HG02973 (cell line): ENCODE measurements at regions not wholly inside any gene's neighbourhood (a gene's known extent, or its start where the extent isn't known, plus 50 kb on each side); places are given as distances from the start of the nearest gene placed in this dataset.
"Not testable (repeated sequence)": the region's sequence is repeated elsewhere in the genome, so short reads cannot be mapped to it uniquely, and the experiment has no call there.

Experiments used
- ATAC-seq: cut with Tn5 transposase; IDR thresholded peaks from one replicate; pipeline ENCODE4 v1.9.1; 2021; ENCODE audit warnings: moderate library complexity; ENCODE audit not compliant: unreplicated experiment

- no peak for ATAC-seq
Measured at GRCh38 chr13:44784708-44785080, 204.6 kb downstream of the NUFIP1 start.

GRCh38 chr13:44783994-44784707 lies 205.1 kb downstream of the NUFIP1 start:
- ATAC-seq: no peak

DNA sequence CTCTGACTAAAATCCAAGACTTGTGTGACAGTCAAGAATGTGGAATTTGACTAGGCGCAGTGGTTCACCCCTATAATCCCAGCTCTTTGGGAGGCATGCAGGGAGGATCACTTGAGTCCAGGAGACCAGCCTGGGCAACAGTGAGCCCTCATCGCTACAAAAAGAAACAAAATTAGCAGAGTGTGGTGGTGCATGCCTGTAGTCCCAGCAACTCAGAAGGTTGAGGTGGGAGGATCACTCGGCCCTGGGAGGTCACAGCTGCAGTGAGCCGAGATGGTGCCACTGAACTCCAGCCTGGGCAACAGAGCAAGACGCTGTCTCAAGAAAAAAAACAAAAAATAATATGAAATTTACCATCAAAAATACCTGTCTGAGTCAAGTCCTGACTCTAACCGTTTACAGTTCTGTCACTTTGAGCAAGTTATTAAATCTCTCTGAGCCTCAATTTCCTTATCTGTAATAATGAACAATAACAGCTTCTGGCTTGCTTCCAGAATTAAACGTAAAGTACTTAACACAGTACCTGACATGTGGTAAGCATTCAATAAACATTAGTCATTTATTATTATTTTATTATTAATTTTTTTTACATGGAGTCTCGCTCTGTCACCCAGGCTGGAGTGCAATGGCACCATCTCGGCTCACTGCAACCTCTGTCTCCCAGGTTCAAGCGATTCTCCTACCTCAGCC lies 204.6 kb upstream of the TSC22D1 start:
- ATAC-seq: no peak

GRCh38 chr13:44778761-44779484 lies 202.8 kb upstream of the TSC22D1 start:
- no peak for ATAC-seq

GRCh38 chr13:44775290-44775689 lies 199.2 kb upstream of the TSC22D1 start:
- not testable (repeated sequence) for ATAC-seq

- no peak for ATAC-seq
Measured at GRCh38 chr13:44770951-44771350, 194.8 kb upstream of the TSC22D1 start.

- no peak for ATAC-seq
Measured at GRCh38 chr13:44769686-44770085, 193.6 kb upstream of the TSC22D1 start.

- no peak for ATAC-seq
Measured at GRCh38 chr13:44768775-44769581, 192.8 kb upstream of the TSC22D1 start.

DNA sequence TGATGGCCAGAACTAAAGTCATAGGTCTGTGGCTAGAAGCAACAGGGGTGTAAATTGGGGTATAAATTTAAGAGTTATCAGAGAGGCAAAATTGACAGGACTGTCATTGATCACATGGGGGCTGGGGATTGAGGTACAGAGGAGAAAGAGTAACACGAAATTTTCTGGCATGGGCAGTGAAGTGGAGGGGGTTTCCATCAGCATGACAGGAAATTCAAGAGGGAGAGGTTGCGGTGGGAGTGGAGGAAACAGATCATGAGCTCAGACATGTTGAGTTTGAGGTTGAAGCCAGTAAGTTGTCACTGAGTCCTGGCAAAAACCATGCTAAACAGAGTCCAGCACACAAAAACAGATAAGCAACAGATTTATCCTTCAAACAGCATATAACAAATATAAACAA lies 192.1 kb upstream of the TSC22D1 start:
- peak; percentile 61 for ATAC-seq

- no peak for ATAC-seq
Measured at GRCh38 chr13:44765001-44765471, 188.9 kb upstream of the TSC22D1 start.

DNA sequence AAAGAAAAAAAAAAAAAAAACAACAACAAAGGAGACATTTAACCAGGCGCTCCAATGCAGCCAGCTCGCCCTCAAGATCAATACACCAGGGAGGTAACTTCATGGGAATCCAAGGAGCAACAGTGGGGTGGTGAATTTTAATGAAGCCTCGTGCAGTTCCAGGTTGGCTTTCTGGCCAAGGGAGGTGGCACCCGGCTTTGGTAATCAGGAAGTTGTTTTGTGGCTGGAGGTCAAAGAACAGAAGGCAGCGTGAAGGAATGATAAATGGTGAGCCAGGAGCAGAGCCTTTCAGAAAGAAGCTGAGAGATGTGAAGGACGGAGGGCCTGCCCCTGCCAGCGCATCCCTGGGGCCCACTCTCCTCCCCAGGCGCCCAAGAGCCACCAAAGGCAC lies 188.2 kb upstream of the TSC22D1 start:
- no peak for ATAC-seq

DNA sequence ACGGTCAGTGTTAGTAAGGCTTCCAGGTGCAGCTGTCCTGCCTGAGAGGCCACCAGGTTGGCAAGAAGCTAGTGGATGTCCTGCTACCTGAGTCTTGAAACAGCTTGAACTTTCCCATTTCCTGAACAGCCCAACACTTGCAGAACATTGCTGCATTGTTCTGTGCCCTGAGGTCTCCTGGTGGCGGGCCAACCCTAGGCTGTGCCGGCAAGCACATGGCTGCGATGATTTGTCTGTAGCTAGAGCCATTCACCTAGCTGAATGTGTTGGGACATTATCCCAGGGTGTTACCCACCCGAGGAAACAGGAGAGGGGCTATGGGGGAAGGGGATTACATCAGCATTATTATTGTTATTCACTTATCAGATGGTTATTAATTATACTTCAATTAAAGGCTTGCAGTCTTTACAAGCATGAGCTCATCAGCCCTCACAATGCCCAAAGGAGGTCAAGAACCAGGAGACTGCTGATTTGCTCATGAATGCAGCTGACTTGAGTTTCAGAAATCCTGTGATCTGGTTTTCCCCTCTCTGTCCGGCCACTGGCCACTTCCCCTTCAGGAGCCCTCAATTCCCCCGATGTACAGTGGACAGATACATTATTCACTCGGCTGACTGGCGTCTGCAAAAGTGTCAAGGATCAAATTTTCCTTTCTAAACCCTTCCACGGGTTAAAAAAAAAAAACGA lies 187.6 kb upstream of the TSC22D1 start:
- no peak for ATAC-seq

DNA sequence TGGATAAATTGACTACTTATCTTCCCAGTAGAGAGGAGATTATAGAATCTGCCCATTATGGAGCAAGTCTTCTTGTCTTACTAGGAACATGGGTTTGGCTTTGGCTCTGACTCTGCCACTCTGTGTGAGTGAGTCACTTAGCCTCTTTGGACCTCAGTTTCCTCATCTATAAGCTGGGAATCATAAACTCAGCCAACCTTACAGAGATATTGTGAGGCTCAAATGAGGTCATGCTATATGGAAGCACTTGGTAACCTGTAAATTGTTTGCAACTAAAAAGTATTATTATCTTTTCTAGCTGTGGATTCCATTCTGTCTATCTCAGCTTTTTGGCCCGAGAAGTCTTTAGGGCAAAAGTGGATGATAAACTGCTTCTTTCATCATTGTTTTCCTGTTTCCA lies 186.8 kb upstream of the TSC22D1 start:
- ATAC-seq: no peak

- no peak for ATAC-seq
Measured at GRCh38 chr13:44760434-44760833, 184.3 kb upstream of the TSC22D1 start.

GRCh38 chr13:44759384-44760360 lies 183.5 kb upstream of the TSC22D1 start:
- no peak for ATAC-seq

DNA sequence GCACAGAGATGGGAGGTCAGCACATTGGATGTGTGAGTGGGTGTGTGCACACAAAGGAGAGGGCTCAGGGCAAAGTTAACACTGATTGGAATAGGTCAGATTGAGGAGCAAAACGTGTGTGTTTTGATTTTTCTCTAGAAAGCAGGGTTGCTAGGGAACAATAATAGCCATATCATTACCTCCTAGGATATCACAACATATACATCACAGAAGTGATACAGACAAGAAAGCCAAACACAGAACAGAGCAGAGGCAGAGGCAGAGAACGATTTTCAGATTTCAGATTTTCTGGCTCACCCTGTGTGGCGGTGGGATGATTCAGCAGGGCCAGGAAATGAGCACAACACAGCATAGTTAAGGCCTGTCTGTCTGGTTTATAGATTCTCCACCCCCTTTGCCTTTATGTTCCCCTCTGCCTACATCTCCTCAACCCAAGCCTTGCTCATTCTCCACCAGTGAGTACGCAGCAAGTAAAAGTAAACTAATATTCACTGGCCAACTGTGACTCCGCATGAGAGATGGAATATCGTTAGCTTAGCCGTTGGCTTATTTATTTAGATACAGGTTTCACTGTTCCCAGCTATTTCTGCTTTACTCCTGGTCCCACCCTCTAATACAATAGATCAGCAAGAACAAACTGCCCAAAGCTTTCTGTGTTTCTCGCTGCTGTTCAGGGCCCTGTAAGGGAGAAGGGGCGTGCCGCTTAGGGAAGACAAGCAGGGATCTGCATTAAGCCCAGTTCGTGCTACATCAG lies 182.7 kb upstream of the TSC22D1 start:
- ATAC-seq: no peak

- ATAC-seq: no peak
Measured at GRCh38 chr13:44757671-44758070, 181.5 kb upstream of the TSC22D1 start.

DNA sequence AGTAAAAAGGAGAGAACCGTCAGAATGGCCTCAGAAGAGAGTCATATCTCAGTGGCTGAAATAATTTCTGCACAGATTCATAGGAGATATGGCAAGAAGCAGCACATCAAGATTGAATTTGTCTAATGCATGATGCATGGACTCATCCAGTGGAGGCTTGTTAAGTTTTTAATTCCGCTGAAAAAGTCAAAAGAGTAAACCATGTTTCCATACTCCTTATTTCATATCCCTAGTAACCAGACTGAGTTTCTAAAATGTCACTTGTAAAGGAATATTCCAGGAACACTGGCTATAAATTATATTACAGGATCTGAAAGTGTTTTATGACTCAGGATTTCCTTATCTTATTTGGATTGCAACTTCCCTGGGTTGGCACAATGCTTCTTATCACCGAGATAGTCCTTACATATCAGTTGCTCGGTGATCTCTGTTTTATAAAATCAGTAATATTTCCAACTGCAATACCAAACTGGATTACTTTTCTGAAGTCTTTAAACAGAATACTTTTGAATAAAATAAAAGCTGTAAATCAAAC lies 180.2 kb upstream of the TSC22D1 start:
- ATAC-seq: no peak
